Stimulated activated CD4-positive, alpha-beta T cell treated with anti-CD3 and anti-CD28 coated beads, Interleukin-2, amount 100 ng/mL, for 24 hours (primary cell): ENCODE measurements at regions not wholly inside any gene's neighbourhood (a gene's known extent, or its start where the extent isn't known, plus 50 kb on each side); places are given as distances from the start of the nearest gene placed in this dataset.

Experiments used
- DNase-seq, 2 donors: peaks; one replicate each; pipeline ENCODE4 v3.0.0-alpha.2; 2020

- DNase-seq = no peak
Measured at GRCh38 chr1:53378061-53378460, 50.2 kb upstream of the LRP8 start.

- DNase-seq = no peak
Measured at GRCh38 chr1:53378932-53379661, 51.2 kb upstream of the LRP8 start.

GRCh38 chr1:53379662-53380002 is 51.8 kb upstream of the LRP8 start:
- no peak for DNase-seq

GRCh38 chr1:53380296-53380695 is 52.4 kb upstream of the LRP8 start:
- no peak for DNase-seq

- no peak for DNase-seq
Measured at GRCh38 chr1:53381790-53382401, 54.0 kb upstream of the LRP8 start.

- DNase-seq = no peak
Measured at GRCh38 chr1:53383136-53383870, 55.4 kb upstream of the LRP8 start.

- DNase-seq = no peak
Measured at GRCh38 chr1:53384796-53385195, 56.9 kb upstream of the LRP8 start.

GRCh38 chr1:53385276-53386225 is 57.7 kb upstream of the LRP8 start:
- no peak for DNase-seq

- DNase-seq = no peak
Measured at GRCh38 chr1:53388963-53389362, 61.1 kb upstream of the LRP8 start.

- DNase-seq = no peak
Measured at GRCh38 chr1:53390261-53390660, 62.4 kb upstream of the LRP8 start.

- DNase-seq = no peak
Measured at GRCh38 chr1:53390736-53391135, 62.9 kb upstream of the LRP8 start.

GRCh38 chr1:53391296-53391695 is 63.4 kb upstream of the LRP8 start:
- DNase-seq = no peak

- DNase-seq = no peak
Measured at GRCh38 chr1:53391982-53392381, 64.1 kb upstream of the LRP8 start.

- no peak for DNase-seq
Measured at GRCh38 chr1:53392460-53392859, 64.6 kb upstream of the LRP8 start.

- DNase-seq = peak; percentile 80 to 85
Measured at GRCh38 chr1:53393325-53393792, 65.5 kb upstream of the LRP8 start.

- DNase-seq = no peak
Measured at GRCh38 chr1:53394306-53394705, 64.9 kb upstream of the DMRTB1 start.

GRCh38 chr1:53395671-53396215 is 63.5 kb upstream of the DMRTB1 start:
- DNase-seq = no peak

GRCh38 chr1:53396573-53397268 is 62.5 kb upstream of the DMRTB1 start:
- DNase-seq = no peak

- no peak for DNase-seq
Measured at GRCh38 chr1:53398091-53398490, 61.1 kb upstream of the DMRTB1 start.

- DNase-seq = no peak
Measured at GRCh38 chr1:53398576-53399365, 60.4 kb upstream of the DMRTB1 start.
